NCI-H2227 treated with DMSO at 0.1 percent for 48 hours (cell line): ENCODE measurements at regions not wholly inside any gene's neighbourhood (a gene's known extent, or its start where the extent isn't known, plus 50 kb on each side); places are given as distances from the start of the nearest gene placed in this dataset.
"Not testable (repeated sequence)": the region's sequence is repeated elsewhere in the genome, so short reads cannot be mapped to it uniquely, and the experiment has no call there.

Experiments used
- DNase-seq: peaks from one replicate; lab custom pipeline; 2025; lab: John Stamatoyannopoulos, UW

GRCh38 chr2:242109819-242110218 lies 240.3 kb downstream of the RTP5 start:
- DNase-seq: not testable (repeated sequence)

GRCh38 chr2:242111954-242112353 lies 242.4 kb downstream of the RTP5 start:
- DNase-seq: not testable (repeated sequence)

GRCh38 chr2:242113492-242113891 lies 244.0 kb downstream of the RTP5 start:
- DNase-seq: not testable (repeated sequence)

GRCh38 chr2:242116676-242117075 lies 247.1 kb downstream of the RTP5 start:
- not testable (repeated sequence) for DNase-seq

GRCh38 chr2:242117305-242117704 lies 247.8 kb downstream of the RTP5 start:
- not testable (repeated sequence) for DNase-seq

- DNase-seq: not testable (repeated sequence)
These were observed 250.2 kb downstream of the RTP5 start for GRCh38 chr2:242119682-242120081.

GRCh38 chr2:242130682-242131081 lies 261.2 kb downstream of the RTP5 start:
- DNase-seq: not testable (repeated sequence)

- not testable (repeated sequence) for DNase-seq
These were observed 290.4 kb downstream of the RTP5 start for GRCh38 chr2:242159921-242160320.

GRCh38 chr2:242165115-242165514 lies 295.6 kb downstream of the RTP5 start:
- DNase-seq: not testable (repeated sequence)

- DNase-seq: not testable (repeated sequence)
These were observed 301.8 kb downstream of the RTP5 start for GRCh38 chr2:242171290-242171689.
